HCT116 (cell line): ENCODE measurements at regions not wholly inside any gene's neighbourhood (a gene's known extent, or its start where the extent isn't known, plus 50 kb on each side); places are given as distances from the start of the nearest gene placed in this dataset.

Source experiments
- ATAC-seq: fragments of 200-7000 bp; cut with Tn5 transposase; 2 replicates; pipeline ENCODE4 v1.9.1; 2020; ENCODE audit warnings: mild to moderate bottlenecking, moderate library complexity
- BruUV-seq: library from RNA; stranded (reverse); fragments of 400-500 nt; replicated peaks from 2 replicates; lab custom pipeline; 2021; lab: Mats Ljungman, UMichigan
- CTCF ChIA-PET: fragments of 300-600 bp; sonication (Branson Sonifier 250); formaldehyde crosslinking; loops from one replicate; lab custom pipeline; 2021; ENCODE audit warnings: antibody characterized with exemption; lab: Charles Lee
- POLR2A ChIA-PET: fragments of 300-600, 350-600 bp; sonication (Branson Sonifier 250); formaldehyde crosslinking; loops from one replicate; lab custom pipeline; 2021; ENCODE audit warnings: antibody characterized with exemption; lab: Charles Lee
- RAD21 ChIA-PET, 2 experiments: fragments of 300-600 bp; sonication (Branson Sonifier 250); formaldehyde crosslinking; loops; one replicate each; lab custom pipeline; 2023; ENCODE audit warnings: low total read pairs in 2 of 2; ENCODE audit not compliant: uncharacterized antibody in 2 of 2, unreplicated experiment in 2 of 2, low non-redundant PET in 1 of 2; lab: Charles Lee
- DNase-seq: peaks from one replicate; pipeline ENCODE4 v3.0.0-alpha.2; 2010; ENCODE audit warnings: low read depth, low spot score
- H2AFZ ChIP-seq: fragments of 200-600 bp; shearing (Covaris generic), sonication (generic); 2 replicates; pipeline ENCODE4 v1.6.1; 2017; ENCODE audit warnings: low read depth, mixed run types, mixed read lengths, antibody characterized with exemption, low read length; ENCODE audit not compliant: poor library complexity, severe bottlenecking
- H3K27ac ChIP-seq: 2 replicates; pipeline ENCODE4 v1.5.1; 2012; ENCODE audit warnings: low read depth, low read length
- H3K27me3 ChIP-seq: fragments of 200-600 bp; sonication (generic); 2 replicates; pipeline ENCODE4 v1.6.1; 2016; ENCODE audit warnings: mixed run types, low read length, mixed read lengths; ENCODE audit not compliant: insufficient read depth
- H3K36me3 ChIP-seq, 2 experiments: fragments of 200-500 bp in 1 of 2; fragments of 200-600 bp in 1 of 2; sonication (Bioruptor generic) in 1 of 2; sonication (generic) in 1 of 2; 2 replicates each; pipeline versions ENCODE4 v1.5.1 to v1.6.1; 2014 to 2016; ENCODE audit warnings: low read length in 2 of 2, inconsistent platforms in 1 of 2, mixed read lengths in 1 of 2, mixed run types in 1 of 2; ENCODE audit not compliant: insufficient read depth in 2 of 2, control insufficient read depth in 1 of 2
- H3K4me1 ChIP-seq, 2 experiments: fragments of 200-600 bp in 1 of 2; sonication (generic) in 1 of 2; 2 replicates each; pipeline versions ENCODE4 v1.5.1 to v1.6.1; 2012 to 2017; ENCODE audit warnings: low read length in 2 of 2, inconsistent platforms in 1 of 2, mild to moderate bottlenecking in 1 of 2, mixed read lengths in 1 of 2, mixed run types in 1 of 2, moderate library complexity in 1 of 2; ENCODE audit not compliant: insufficient read depth in 2 of 2, control insufficient read depth in 1 of 2
- H3K4me2 ChIP-seq: fragments of 200-600 bp; sonication (generic); 2 replicates; pipeline ENCODE4 v1.6.1; 2017; ENCODE audit warnings: mixed run types, low read length, mixed read lengths
- H3K4me3 ChIP-seq, 2 experiments: fragments of 200-600 bp in 1 of 2; sonication (generic) in 1 of 2; replicated peaks in 1 of 2; 2 replicates each; pipeline ENCODE4 v1.5.1; 2011 to 2016; ENCODE audit warnings: low read length in 2 of 2, control low read depth in 1 of 2, low read depth in 1 of 2, mild to moderate bottlenecking in 1 of 2, mixed read lengths in 1 of 2, mixed run types in 1 of 2
- H3K79me2 ChIP-seq: fragments of 200-600 bp; sonication (generic); 2 replicates; pipeline ENCODE4 v1.6.1; 2017; ENCODE audit warnings: mild to moderate bottlenecking, mixed run types, low read length, moderate library complexity, mixed read lengths; ENCODE audit not compliant: insufficient read depth
- H3K9ac ChIP-seq: fragments of 200-600 bp; sonication (generic); 2 replicates; pipeline ENCODE4 v1.6.1; 2016; ENCODE audit warnings: low read length, mixed read lengths
- H3K9me2 ChIP-seq: fragments of 200-600 bp; sonication (generic), shearing (Covaris generic); 2 replicates; pipeline ENCODE4 v1.6.1; 2017; ENCODE audit warnings: mixed run types, mild to moderate bottlenecking, moderate library complexity; ENCODE audit not compliant: insufficient read depth
- H3K9me3 ChIP-seq, 2 experiments: fragments of 200-500 bp in 1 of 2; fragments of 200-600 bp in 1 of 2; sonication (Bioruptor generic) in 1 of 2; sonication (generic) in 1 of 2; 2 replicates each; pipeline ENCODE4 v1.6.1; 2014 to 2017; ENCODE audit warnings: low read length in 2 of 2, mixed read lengths in 2 of 2, inconsistent platforms in 1 of 2, low read depth in 1 of 2, mild to moderate bottlenecking in 1 of 2, mixed run types in 1 of 2, moderate library complexity in 1 of 2; ENCODE audit not compliant: control insufficient read depth in 1 of 2, insufficient read depth in 1 of 2
- H4K20me1 ChIP-seq: fragments of 200-600 bp; sonication (generic), shearing (Covaris generic); 2 replicates; pipeline ENCODE4 v1.6.1; 2017; ENCODE audit warnings: mixed run types, mild to moderate bottlenecking, moderate library complexity; ENCODE audit not compliant: insufficient read depth
- ATF3 ChIP-seq: IDR thresholded peaks from 2 replicates; pipeline ENCODE4 v1.6.1; 2012
- CEBPB ChIP-seq: IDR thresholded peaks from 2 replicates; pipeline ENCODE4 v1.6.1; 2012; ENCODE audit warnings: low read depth
- CTCF ChIP-seq, 3 experiments: fragments of 200-600 bp in 1 of 3; sonication (generic) in 1 of 3; IDR thresholded peaks in 2 of 3; conservative IDR thresholded peaks in 1 of 3; 2 replicates each; pipeline ENCODE4 v1.5.1; 2012 to 2017; ENCODE audit warnings: low read depth in 2 of 3, low read length in 2 of 3, antibody characterized with exemption in 1 of 3, borderline replicate concordance in 1 of 3, control low read depth in 1 of 3, mild to moderate bottlenecking in 1 of 3, mixed read lengths in 1 of 3, mixed run types in 1 of 3, moderate library complexity in 1 of 3; ENCODE audit not compliant: insufficient read depth in 1 of 3
- EGR1 ChIP-seq: IDR thresholded peaks from 2 replicates; pipeline ENCODE4 v1.6.1; 2012; ENCODE audit warnings: low read depth
- ELF1 ChIP-seq: IDR thresholded peaks from 2 replicates; pipeline ENCODE4 v1.6.1; 2012; ENCODE audit warnings: low read depth, borderline replicate concordance
- EZH2 ChIP-seq: fragments of 200-600 bp; sonication (generic); IDR thresholded peaks from 2 replicates; pipeline ENCODE4 v1.6.1; 2017; ENCODE audit warnings: antibody characterized with exemption, mixed run types
- FOSL1 ChIP-seq: IDR thresholded peaks from 2 replicates; pipeline ENCODE4 v1.6.1; 2012; ENCODE audit warnings: low read depth
- JUND ChIP-seq: IDR thresholded peaks from 2 replicates; pipeline ENCODE4 v1.6.1; 2012
- POLR2A ChIP-seq: IDR thresholded peaks from 2 replicates; pipeline ENCODE4 v1.7.0; 2011; ENCODE audit warnings: borderline replicate concordance; ENCODE audit not compliant: insufficient read depth, insufficient read length; ENCODE audit errors: extremely low read depth
- POLR2AphosphoS5 ChIP-seq: IDR thresholded peaks from 2 replicates; pipeline ENCODE4 v1.6.1; 2011; ENCODE audit warnings: mild to moderate bottlenecking, low read depth, low read length, moderate library complexity
- RAD21 ChIP-seq: IDR thresholded peaks from 2 replicates; pipeline ENCODE4 v1.6.1; 2012; ENCODE audit warnings: low read depth, mild to moderate bottlenecking
- SIN3A ChIP-seq: IDR thresholded peaks from 2 replicates; pipeline ENCODE4 v1.6.1; 2012; ENCODE audit warnings: low read depth
- SP1 ChIP-seq: IDR thresholded peaks from 2 replicates; pipeline ENCODE4 v1.6.1; 2012; ENCODE audit warnings: low read depth
- SRF ChIP-seq: IDR thresholded peaks from 2 replicates; pipeline ENCODE4 v1.6.1; 2012; ENCODE audit warnings: low read depth
- YY1 ChIP-seq: IDR thresholded peaks from 2 replicates; pipeline ENCODE4 v1.6.1; 2011; ENCODE audit warnings: low read length, low read depth, moderate library complexity, mild to moderate bottlenecking; ENCODE audit not compliant: insufficient replicate concordance; ENCODE audit errors: extremely low read depth
- ZBTB33 ChIP-seq: IDR thresholded peaks from 2 replicates; pipeline ENCODE4 v1.6.1; 2011; ENCODE audit warnings: mild to moderate bottlenecking, low read length, moderate library complexity; ENCODE audit not compliant: insufficient replicate concordance; ENCODE audit errors: extremely low read depth
- ZFX ChIP-seq: fragments of 450-650 bp; IDR thresholded peaks from 2 replicates; pipeline ENCODE4 v1.6.1; 2017
- intact Hi-C: fragments of 100-400 bp; cut with micrococcal nuclease; formaldehyde crosslinking; loops from 2 replicates; pipeline ENCODE4 v1.10.0; 2022

GRCh38 chr12:74685385-74685784 lies 147.8 kb downstream of the ATXN7L3B start:
- Histone ChIP-seq H4K20me1 (no peaks in the 10 kb centered on the region), H3K36me3 (no peaks in the 10 kb centered on the region), H3K9ac (no peak overlapping the region), H2AFZ (no peak overlapping the region), H3K9me3 (no peaks in the 10 kb centered on the region), H3K4me3 (no peak overlapping the region), H3K79me2 (no peaks in the 10 kb centered on the region), H3K4me2 (no peak overlapping the region), H3K9me2 (no peaks in the 10 kb centered on the region), H3K4me1 (no peaks in the 10 kb centered on the region), H3K27me3 (no peaks in the 10 kb centered on the region), H3K27ac (no peak overlapping the region)
- ATAC-seq (no peak), DNase-seq (no peak)
- CTCF ChIA-PET, result no interaction called here
- BruUV-seq, result no TSS peak
- intact Hi-C loops, result no loop called here
- POLR2A ChIA-PET, result no interaction called here
- TF ChIP-seq ATF3 (no peak), ZFX (no peak), CTCF (IDR thresholded peaks at IDR 0.05 in 2 of 3, conservative IDR thresholded peaks at IDR 0.05 in 1 of 3; ENCODE audit: borderline replicate concordance in 1 of 3, insufficient read depth in 1 of 3, low read depth in 2 of 3, low read length in 2 of 3) (no peak), EZH2 (no peak), RAD21 (no peak), ELF1 (no peak), CEBPB (no peak), JUND (no peak), POLR2AphosphoS5 (no peak), YY1 (no peak), SRF (no peak), ZBTB33 (no peak), SIN3A (no peak), FOSL1 (no peak), POLR2A (no peak), EGR1 (no peak), SP1 (no peak)
- RAD21 ChIA-PET, result no interaction called here
